Neural progenitor cell (in vitro differentiated cells): ENCODE measurements at regions not wholly inside any gene's neighbourhood (a gene's known extent, or its start where the extent isn't known, plus 50 kb on each side); places are given as distances from the start of the nearest gene placed in this dataset.

Source experiments
- EZH2 ChIP-seq: fragments of 200-600 bp; sonication (generic); IDR thresholded peaks from 2 replicates; pipeline ENCODE4 v1.6.1; 2017; ENCODE audit warnings: antibody characterized with exemption, mild to moderate bottlenecking, moderate library complexity
- EZH2phosphoT487 ChIP-seq: fragments of 200-600 bp; sonication (generic); IDR thresholded peaks from 2 replicates; pipeline ENCODE4 v1.6.1; 2017; ENCODE audit warnings: antibody characterized with exemption
- TF ChIP-seq, protein P1 (sequence below): fragments of 200-600 bp; sonication (generic); IDR thresholded peaks from 2 replicates; pipeline ENCODE4 v1.5.1; 2017; ENCODE audit warnings: antibody characterized with exemption, mild to moderate bottlenecking

DNA sequence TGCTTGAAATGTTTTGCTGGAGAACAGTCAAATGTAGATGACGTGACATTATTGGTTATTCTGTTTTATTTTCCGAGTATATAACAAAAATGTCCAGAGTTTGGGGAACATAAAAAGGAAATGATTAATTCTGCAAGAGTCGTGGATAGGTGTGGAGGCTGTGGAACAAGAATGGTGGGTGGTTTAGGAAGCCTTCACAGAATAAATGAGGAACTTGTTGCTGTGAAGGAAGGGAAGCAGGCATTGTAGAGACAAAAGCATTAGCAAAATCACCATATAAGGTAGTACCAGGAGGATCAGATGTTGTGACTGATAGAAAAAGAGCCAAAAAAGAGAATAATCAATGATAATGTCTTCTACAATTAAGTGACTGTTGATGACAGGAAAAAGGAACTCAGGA, 66.2 kb upstream of the CNTLN start:
- TF ChIP-seq, protein P1, sequence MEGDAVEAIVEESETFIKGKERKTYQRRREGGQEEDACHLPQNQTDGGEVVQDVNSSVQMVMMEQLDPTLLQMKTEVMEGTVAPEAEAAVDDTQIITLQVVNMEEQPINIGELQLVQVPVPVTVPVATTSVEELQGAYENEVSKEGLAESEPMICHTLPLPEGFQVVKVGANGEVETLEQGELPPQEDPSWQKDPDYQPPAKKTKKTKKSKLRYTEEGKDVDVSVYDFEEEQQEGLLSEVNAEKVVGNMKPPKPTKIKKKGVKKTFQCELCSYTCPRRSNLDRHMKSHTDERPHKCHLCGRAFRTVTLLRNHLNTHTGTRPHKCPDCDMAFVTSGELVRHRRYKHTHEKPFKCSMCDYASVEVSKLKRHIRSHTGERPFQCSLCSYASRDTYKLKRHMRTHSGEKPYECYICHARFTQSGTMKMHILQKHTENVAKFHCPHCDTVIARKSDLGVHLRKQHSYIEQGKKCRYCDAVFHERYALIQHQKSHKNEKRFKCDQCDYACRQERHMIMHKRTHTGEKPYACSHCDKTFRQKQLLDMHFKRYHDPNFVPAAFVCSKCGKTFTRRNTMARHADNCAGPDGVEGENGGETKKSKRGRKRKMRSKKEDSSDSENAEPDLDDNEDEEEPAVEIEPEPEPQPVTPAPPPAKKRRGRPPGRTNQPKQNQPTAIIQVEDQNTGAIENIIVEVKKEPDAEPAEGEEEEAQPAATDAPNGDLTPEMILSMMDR: no peak
- no peak for TF ChIP-seq EZH2phosphoT487
- no peak for TF ChIP-seq EZH2
